MCF 10A (cell line): ENCODE measurements at regions not wholly inside any gene's neighbourhood (a gene's known extent, or its start where the extent isn't known, plus 50 kb on each side); places are given as distances from the start of the nearest gene placed in this dataset.

Experiments
- BruUV-seq: library from RNA; stranded (reverse); fragments of 400-500 nt; replicated peaks from 2 replicates; lab custom pipeline; 2021; lab: Mats Ljungman, UMichigan
- CTCF ChIA-PET: fragments of 300-600 bp; sonication (Branson Sonifier 250); formaldehyde crosslinking; extraction: SDS; loops from one replicate; lab custom pipeline; 2021; ENCODE audit warnings: antibody characterized with exemption, inconsistent platforms; lab: Yijun Ruan, JAX
- POLR2A ChIA-PET: fragments of 300-600, 350-650 bp; sonication (Branson Sonifier 250); formaldehyde crosslinking; extraction: SDS; loops from one replicate; lab custom pipeline; 2020; ENCODE audit warnings: antibody characterized with exemption, inconsistent platforms; lab: Yijun Ruan, JAX
- DNase-seq: peaks from one replicate; pipeline ENCODE4 v3.0.0-alpha.2; 2018; ENCODE audit not compliant: unreplicated experiment
- H3K27ac Mint-ChIP-seq: one replicate; pipeline ENCODE4 v1.8.0; 2022; ENCODE audit warnings: mild to moderate bottlenecking, low read depth, mixed read lengths; ENCODE audit not compliant: unreplicated experiment
- H3K27me3 Mint-ChIP-seq: one replicate; pipeline ENCODE4 v1.8.0; 2022; ENCODE audit warnings: mixed read lengths; ENCODE audit not compliant: insufficient read depth, unreplicated experiment
- H3K36me3 Mint-ChIP-seq: one replicate; pipeline ENCODE4 v1.8.0; 2022; ENCODE audit warnings: mild to moderate bottlenecking, moderate library complexity, mixed read lengths; ENCODE audit not compliant: insufficient read depth, unreplicated experiment
- H3K4me1 Mint-ChIP-seq: one replicate; pipeline ENCODE4 v1.8.0; 2022; ENCODE audit warnings: mixed read lengths; ENCODE audit not compliant: insufficient read depth, unreplicated experiment
- H3K4me3 Mint-ChIP-seq: one replicate; pipeline ENCODE4 v1.8.0; 2022; ENCODE audit warnings: mild to moderate bottlenecking, moderate library complexity, mixed read lengths; ENCODE audit not compliant: unreplicated experiment
- H3K9me3 Mint-ChIP-seq: one replicate; pipeline ENCODE4 v1.8.0; 2022; ENCODE audit warnings: mixed read lengths; ENCODE audit not compliant: unreplicated experiment
- CTCF ChIP-seq: fragments of 200-600 bp; IDR thresholded peaks from one replicate; pipeline ENCODE4 v1.8.0; 2022; ENCODE audit warnings: antibody characterized with exemption, mild to moderate bottlenecking; ENCODE audit not compliant: unreplicated experiment
- intact Hi-C: fragments of 100-400 bp; cut with micrococcal nuclease; formaldehyde crosslinking; loops from 2 replicates; pipeline ENCODE4 v1.14.1; 2022

- POLR2A ChIA-PET, result interaction anchor here (0.8 to 0.9 kb wide), 2 partner anchors 16 to 298 kb away, joined by 3 read pairs; no protein-coding TSS in a partner anchor
- H3K4me1 Mint-ChIP-seq, result no peaks in the 10 kb centered on the region
Measured at GRCh38 chr5:82332886-82333615, 54.9 kb upstream of the RPS23 start.

DNA sequence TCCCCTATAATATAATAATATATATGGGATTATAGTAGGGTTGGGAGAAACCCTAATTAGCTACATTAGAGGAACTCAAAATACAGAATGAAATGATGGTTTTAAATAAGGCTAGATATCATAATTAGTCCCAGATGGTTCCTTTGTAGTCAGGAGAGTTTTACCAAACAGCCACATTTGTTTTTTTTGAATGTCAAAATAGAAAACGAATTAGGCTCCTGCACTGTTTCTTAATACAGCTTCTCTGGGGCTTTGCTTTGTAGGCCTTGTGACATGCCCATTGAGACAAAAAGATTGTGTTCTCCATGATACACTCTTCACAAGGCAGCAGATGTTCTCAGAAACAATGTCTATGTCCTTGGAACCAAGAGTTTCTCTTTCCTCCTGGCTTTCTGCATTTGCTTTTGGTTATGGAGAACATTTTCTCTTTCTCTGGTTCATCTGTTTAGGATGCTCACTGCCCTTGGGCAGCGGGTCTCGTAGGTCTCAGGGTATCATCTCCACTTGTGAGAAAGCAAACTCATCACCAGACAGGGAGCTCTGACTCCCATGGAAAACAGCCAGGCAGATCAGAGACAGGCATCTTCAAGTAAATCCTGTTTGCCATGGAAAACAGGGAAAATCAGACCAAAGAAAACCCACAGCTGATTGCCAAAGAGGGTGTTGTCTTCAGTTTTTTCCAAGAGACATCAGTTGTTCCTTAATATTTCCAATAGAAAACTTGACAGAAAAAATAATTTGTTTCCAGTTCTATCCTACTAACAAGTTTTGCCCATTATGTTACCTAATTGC is 54.1 kb upstream of the RPS23 start:
- Mint-ChIP-seq H3K4me3 (no peak overlapping the region), H3K36me3 (no peaks in the 10 kb centered on the region), H3K27ac (no peak overlapping the region), H3K4me1 (no peaks in the 10 kb centered on the region), H3K27me3 (no peaks in the 10 kb centered on the region), H3K9me3 (no peaks in the 10 kb centered on the region)
- CTCF ChIA-PET, result interaction anchor here (0.5 to 1.2 kb wide), 4 partner anchors 17 to 758 kb away, joined by 3 to 6 read pairs (median 4); no protein-coding TSS in a partner anchor
- intact Hi-C loops, result no loop called here
- BruUV-seq, result no TSS peak
- no peak for TF ChIP-seq CTCF
- no peak for DNase-seq
- POLR2A ChIA-PET, result interaction anchor here (0.8 to 0.9 kb wide), 2 partner anchors 17 to 299 kb away, joined by 3 read pairs; no protein-coding TSS in a partner anchor

More at GRCh38 chr5:82332886-82333615, 54.9 kb upstream of the RPS23 start:
- Mint-ChIP-seq H3K36me3 (no peaks in the 10 kb centered on the region), H3K4me3 (no peak overlapping the region), H3K27ac (no peak overlapping the region), H3K27me3 (no peaks in the 10 kb centered on the region), H3K9me3 (no peaks in the 10 kb centered on the region)
- intact Hi-C loops, result no loop called here
- TF ChIP-seq CTCF, result no peak
- DNase-seq, result no peak
- CTCF ChIA-PET, result no interaction called here
- BruUV-seq, result no TSS peak

DNA sequence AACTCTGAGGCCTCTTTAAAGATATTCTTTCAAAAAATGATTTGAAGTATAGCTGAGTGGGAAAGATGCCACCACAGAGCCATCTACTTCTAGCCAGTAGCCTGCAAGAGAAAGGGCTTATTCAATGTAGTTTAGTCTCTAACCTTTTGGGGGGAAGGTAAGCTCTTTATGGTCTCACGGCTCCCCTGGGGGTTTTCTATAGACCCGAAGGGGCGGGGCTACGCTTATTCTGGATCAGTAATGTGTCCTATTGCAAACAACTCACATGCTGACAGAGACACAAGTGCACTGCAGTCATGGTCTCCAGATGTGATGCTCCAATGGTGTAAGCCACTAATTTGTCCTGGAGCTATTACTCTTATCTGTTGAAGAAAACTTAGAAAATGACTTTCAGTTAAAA is 53.4 kb upstream of the RPS23 start:
- TF ChIP-seq CTCF, result no peak
- ChIA-PET POLR2A (interaction anchor here (0.7 kb wide), 1 partner anchor 740 kb away, joined by 3 read pairs; no protein-coding TSS in a partner anchor), CTCF (interaction anchor here (0.5 to 1.2 kb wide), 4 partner anchors 13 to 415 kb away, joined by 3 to 6 read pairs (median 4); no protein-coding TSS in a partner anchor)
- no TSS peak for BruUV-seq
- Mint-ChIP-seq H3K27ac (no peak overlapping the region), H3K27me3 (no peaks in the 10 kb centered on the region), H3K4me3 (no peak overlapping the region), H3K36me3 (no peaks in the 10 kb centered on the region), H3K9me3 (no peaks in the 10 kb centered on the region), H3K4me1 (no peaks in the 10 kb centered on the region)
- intact Hi-C loops, result no loop called here
- DNase-seq, result no peak
